ENCODE measurements at regions not wholly inside any gene's neighbourhood (a gene's known extent, or its start where the extent isn't known, plus 50 kb on each side); places are given as distances from the start of the nearest gene placed in this dataset.

DNA sequence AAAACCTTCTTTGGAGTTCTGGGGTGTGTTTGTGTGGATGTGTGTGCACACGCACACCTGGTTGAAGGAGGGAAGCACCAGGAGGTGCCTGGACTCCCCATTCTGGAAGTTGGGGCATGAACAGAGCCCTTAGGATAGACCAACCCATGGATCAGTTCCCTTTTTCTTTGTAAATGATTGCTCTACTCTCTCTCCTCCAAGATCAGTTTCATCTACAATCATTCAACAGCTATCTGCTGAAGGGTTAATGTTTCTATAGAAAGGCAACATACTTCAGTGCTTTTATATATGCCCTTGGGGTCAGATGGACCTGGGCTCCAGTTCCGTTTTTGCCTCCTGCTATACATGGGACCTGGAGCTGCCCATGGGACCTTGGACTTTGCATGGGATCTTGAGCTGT lies 352.1 kb upstream of the CFAP20DC start:
- TF ChIP-seq, protein P1, sequence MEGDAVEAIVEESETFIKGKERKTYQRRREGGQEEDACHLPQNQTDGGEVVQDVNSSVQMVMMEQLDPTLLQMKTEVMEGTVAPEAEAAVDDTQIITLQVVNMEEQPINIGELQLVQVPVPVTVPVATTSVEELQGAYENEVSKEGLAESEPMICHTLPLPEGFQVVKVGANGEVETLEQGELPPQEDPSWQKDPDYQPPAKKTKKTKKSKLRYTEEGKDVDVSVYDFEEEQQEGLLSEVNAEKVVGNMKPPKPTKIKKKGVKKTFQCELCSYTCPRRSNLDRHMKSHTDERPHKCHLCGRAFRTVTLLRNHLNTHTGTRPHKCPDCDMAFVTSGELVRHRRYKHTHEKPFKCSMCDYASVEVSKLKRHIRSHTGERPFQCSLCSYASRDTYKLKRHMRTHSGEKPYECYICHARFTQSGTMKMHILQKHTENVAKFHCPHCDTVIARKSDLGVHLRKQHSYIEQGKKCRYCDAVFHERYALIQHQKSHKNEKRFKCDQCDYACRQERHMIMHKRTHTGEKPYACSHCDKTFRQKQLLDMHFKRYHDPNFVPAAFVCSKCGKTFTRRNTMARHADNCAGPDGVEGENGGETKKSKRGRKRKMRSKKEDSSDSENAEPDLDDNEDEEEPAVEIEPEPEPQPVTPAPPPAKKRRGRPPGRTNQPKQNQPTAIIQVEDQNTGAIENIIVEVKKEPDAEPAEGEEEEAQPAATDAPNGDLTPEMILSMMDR (IDR thresholded peaks at IDR 0.05; ENCODE audit: low read length), result no peak
- TF ChIP-seq EZH2 (optimal IDR thresholded peaks at IDR 0.05; ENCODE audit: low read depth, low read length) (no peak), EZH2phosphoT487 (IDR thresholded peaks at IDR 0.05; ENCODE audit: low read length) (no peak)

All from MM.1S (cell line).